NT2/D1 (cell line): ENCODE measurements at regions not wholly inside any gene's neighbourhood (a gene's known extent, or its start where the extent isn't known, plus 50 kb on each side); places are given as distances from the start of the nearest gene placed in this dataset.

ENCODE experiments used
- DNase-seq: peaks from one replicate; pipeline ENCODE4 v3.0.0-alpha.2; 2011; ENCODE audit warnings: low read depth, low spot score
- H3K27me3 ChIP-seq: 2 replicates; pipeline ENCODE4 v1.6.0; 2011; ENCODE audit warnings: mild to moderate bottlenecking; ENCODE audit not compliant: insufficient read length, insufficient read depth
- H3K36me3 ChIP-seq: 2 replicates; pipeline ENCODE4 v1.6.1; 2011; ENCODE audit warnings: mild to moderate bottlenecking, low read length, mixed read lengths; ENCODE audit not compliant: insufficient read depth, insufficient read length
- H3K4me1 ChIP-seq: 2 replicates; pipeline ENCODE4 v1.5.1; 2011; ENCODE audit not compliant: insufficient read depth, insufficient read length
- H3K4me3 ChIP-seq: 2 replicates; pipeline ENCODE4 v1.5.1; 2011; ENCODE audit warnings: low read depth; ENCODE audit not compliant: insufficient read length
- H3K9ac ChIP-seq: 2 replicates; pipeline ENCODE4 v1.6.0; 2011; ENCODE audit warnings: low read depth; ENCODE audit not compliant: insufficient read length
- H3K9me3 ChIP-seq: 2 replicates; pipeline ENCODE4 v1.5.1; 2011; ENCODE audit warnings: mild to moderate bottlenecking, low read length; ENCODE audit not compliant: insufficient read depth
- SUZ12 ChIP-seq: IDR thresholded peaks from 2 replicates; pipeline ENCODE4 v1.6.1; 2011; ENCODE audit not compliant: insufficient read length, insufficient read depth; ENCODE audit errors: extremely low read depth
- YY1 ChIP-seq: IDR thresholded peaks from 2 replicates; pipeline ENCODE4 v1.6.1; 2011; ENCODE audit not compliant: insufficient read length, insufficient read depth
- ZNF274 ChIP-seq: IDR thresholded peaks from 2 replicates; pipeline ENCODE4 v1.6.1; 2011; ENCODE audit warnings: mild to moderate bottlenecking, low read depth, low read length

GRCh38 chr1:47578026-47578720 lies 140.3 kb downstream of the FOXD2 start:
- peaks cover 31% of the 10 kb centered on the region for H3K4me1 ChIP-seq
- no peak overlapping the region for H3K9ac ChIP-seq
- H3K27me3 ChIP-seq = no peaks in the 10 kb centered on the region
- DNase-seq = no peak
- no peaks in the 10 kb centered on the region for H3K9me3 ChIP-seq
- H3K36me3 ChIP-seq = no peaks in the 10 kb centered on the region
- H3K4me3 ChIP-seq = no peak overlapping the region
- TF ChIP-seq YY1 = no peak
- no peak for TF ChIP-seq SUZ12
- no peak for TF ChIP-seq ZNF274

DNA sequence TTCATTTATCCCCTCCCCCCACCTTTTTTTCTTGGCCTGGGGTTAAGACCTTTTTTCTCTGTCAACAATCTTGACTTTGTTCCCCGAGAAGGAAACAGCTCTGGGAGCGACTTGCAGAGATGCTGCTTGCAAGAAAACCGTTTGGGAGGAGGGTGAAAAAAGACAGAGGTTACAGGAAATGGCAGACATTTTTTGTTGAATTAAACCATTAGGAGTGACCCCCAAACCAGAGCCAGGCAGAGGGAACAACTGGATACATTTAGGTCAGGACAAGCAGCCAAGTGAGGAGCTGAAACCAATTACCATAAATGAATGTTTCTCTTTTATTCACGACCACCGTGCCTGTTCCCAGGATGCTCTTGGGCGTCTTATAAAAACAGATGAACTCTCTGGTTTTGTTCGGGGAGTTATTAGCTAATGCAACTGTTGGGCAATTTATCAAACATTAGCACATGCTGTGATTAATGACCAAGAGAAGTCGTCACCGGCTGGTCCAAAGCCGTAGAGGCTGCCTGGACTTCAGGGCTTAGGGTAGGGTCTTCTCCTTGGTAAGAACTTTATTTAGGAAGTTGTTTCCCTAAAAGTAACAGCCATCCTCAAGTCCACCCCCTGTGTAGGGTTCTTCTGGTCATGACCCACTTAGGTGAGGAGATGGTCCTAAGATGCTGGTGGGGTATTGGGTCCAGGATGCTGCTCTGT lies 141.0 kb downstream of the FOXD2 start:
- no peaks in the 10 kb centered on the region for H3K27me3 ChIP-seq
- no peak for DNase-seq
- H3K4me3 ChIP-seq = no peak overlapping the region
- TF ChIP-seq YY1 (no peak), SUZ12 (no peak), ZNF274 (no peak)
- no peaks in the 10 kb centered on the region for H3K9me3 ChIP-seq
- peaks cover 31% of the 10 kb centered on the region for H3K4me1 ChIP-seq
- H3K36me3 ChIP-seq = no peaks in the 10 kb centered on the region
- H3K9ac ChIP-seq = no peak overlapping the region

- Histone ChIP-seq H3K9me3 (no peaks in the 10 kb centered on the region), H3K36me3 (no peaks in the 10 kb centered on the region), H3K9ac (no peak overlapping the region), H3K4me3 (no peak overlapping the region), H3K4me1 (peaks cover 31% of the 10 kb centered on the region), H3K27me3 (no peaks in the 10 kb centered on the region)
- TF ChIP-seq SUZ12 (no peak), YY1 (no peak), ZNF274 (no peak)
- DNase-seq = no peak
Measured at GRCh38 chr1:47579809-47580208, 142.0 kb downstream of the FOXD2 start.

DNA sequence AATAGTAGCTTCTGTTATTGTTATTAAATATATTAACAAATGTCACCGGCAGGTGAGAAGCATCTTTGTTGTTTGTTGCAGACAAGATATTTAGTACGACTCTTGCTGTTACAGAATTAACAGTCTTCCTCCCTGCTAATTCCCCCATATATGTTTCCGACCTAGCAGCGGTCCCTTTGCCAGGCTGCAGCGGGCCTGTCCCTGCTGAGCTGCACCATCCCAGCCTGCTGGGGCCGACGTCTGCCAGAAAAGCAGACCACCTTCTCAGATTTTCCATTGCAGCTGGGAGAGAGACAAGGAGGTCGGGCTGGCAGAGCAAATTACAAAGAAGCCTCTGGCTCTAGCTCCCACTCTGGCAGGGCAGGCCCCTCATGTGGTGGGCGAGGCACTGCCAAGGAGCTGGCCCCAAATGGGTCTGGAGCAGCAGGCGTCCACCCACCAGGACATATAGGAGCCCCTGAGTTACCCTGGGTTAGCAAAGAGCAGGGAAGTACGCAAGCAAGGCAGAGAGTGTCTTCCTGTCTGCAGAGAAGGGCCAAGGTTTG lies 142.7 kb downstream of the FOXD2 start:
- H3K9ac ChIP-seq = peak overlapping the region; percentile 18
- H3K36me3 ChIP-seq = no peaks in the 10 kb centered on the region
- H3K4me1 ChIP-seq = peaks cover 29% of the 10 kb centered on the region
- H3K27me3 ChIP-seq = no peaks in the 10 kb centered on the region
- DNase-seq = no peak
- TF ChIP-seq YY1 (no peak), SUZ12 (no peak), ZNF274 (no peak)
- no peaks in the 10 kb centered on the region for H3K9me3 ChIP-seq
- H3K4me3 ChIP-seq = no peak overlapping the region

DNA sequence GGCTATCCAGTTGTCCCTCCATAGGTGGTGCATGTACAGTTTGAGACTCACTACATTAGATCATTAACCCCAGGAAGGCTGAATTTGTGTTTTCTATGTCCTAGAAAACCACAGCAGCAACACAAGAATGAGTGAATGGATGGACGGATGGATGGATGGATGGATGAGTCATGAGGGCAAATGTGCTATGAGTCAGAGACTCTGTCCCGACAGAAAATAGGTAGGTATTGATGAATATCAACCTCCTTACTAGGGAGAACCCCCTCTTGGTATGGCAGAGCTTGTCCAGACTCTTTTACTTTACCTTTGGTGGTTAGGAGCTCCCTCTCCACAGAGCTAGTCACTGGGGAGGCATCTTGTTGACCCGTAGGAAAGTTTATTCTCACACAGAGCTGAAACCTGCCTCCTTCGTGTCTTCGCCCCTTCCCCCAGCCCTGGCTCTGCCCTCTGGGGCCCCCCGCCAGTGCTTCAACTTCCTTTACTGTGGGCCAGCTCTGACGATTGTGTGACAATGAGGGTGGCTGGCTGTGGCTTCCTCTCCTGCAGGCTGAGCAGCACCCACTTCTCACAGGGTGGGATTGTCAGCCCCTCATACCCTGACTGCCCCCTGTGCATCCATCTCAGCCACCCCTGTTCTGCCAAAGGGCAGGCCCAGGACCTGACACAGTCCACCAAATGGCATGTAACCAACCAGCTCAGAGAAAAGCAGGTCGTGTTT lies 145.2 kb downstream of the FOXD2 start:
- H3K4me1 ChIP-seq = peaks cover 11% of the 10 kb centered on the region

GRCh38 chr1:47584249-47584648 lies 146.4 kb downstream of the FOXD2 start:
- no peaks in the 10 kb centered on the region for H3K36me3 ChIP-seq
- no peak overlapping the region for H3K9ac ChIP-seq
- no peak for TF ChIP-seq YY1
- TF ChIP-seq ZNF274 = no peak
- TF ChIP-seq SUZ12 = no peak
- no peak overlapping the region for H3K4me3 ChIP-seq
- no peaks in the 10 kb centered on the region for H3K9me3 ChIP-seq
- H3K27me3 ChIP-seq = no peaks in the 10 kb centered on the region
- H3K4me1 ChIP-seq = peaks cover 4% of the 10 kb centered on the region
- no peak for DNase-seq

More for the DNA sequence above, 145.2 kb downstream of the FOXD2 start:
- no peak overlapping the region for H3K9ac ChIP-seq
- no peak overlapping the region for H3K4me3 ChIP-seq
- DNase-seq = no peak
- TF ChIP-seq YY1 (no peak), SUZ12 (no peak)
- no peaks in the 10 kb centered on the region for H3K27me3 ChIP-seq
- no peaks in the 10 kb centered on the region for H3K9me3 ChIP-seq
- H3K36me3 ChIP-seq = no peaks in the 10 kb centered on the region
